H9 (cell line): ENCODE measurements at regions not wholly inside any gene's neighbourhood (a gene's known extent, or its start where the extent isn't known, plus 50 kb on each side); places are given as distances from the start of the nearest gene placed in this dataset.

ENCODE experiments used
- DNase-seq: peaks from one replicate; pipeline ENCODE4 v3.0.0-alpha.2; 2017
- H2AFZ ChIP-seq: one replicate; pipeline ENCODE4 v1.6.1; 2013; ENCODE audit warnings: mild to moderate bottlenecking, low read length, control low read depth, moderate library complexity
- H2AK5ac ChIP-seq: 2 replicates; pipeline ENCODE4 v1.6.1; 2013; ENCODE audit warnings: low read length, control low read depth, mixed read lengths; ENCODE audit not compliant: insufficient read length
- H2BK120ac ChIP-seq: one replicate; pipeline ENCODE4 v1.6.1; 2013; ENCODE audit warnings: low read depth, mild to moderate bottlenecking, low read length, control low read depth, inconsistent platforms; ENCODE audit not compliant: poor library complexity, severe bottlenecking
- H2BK12ac ChIP-seq: 2 replicates; pipeline ENCODE4 v1.6.1; 2013; ENCODE audit warnings: low read length, control low read depth, mixed read lengths, low read depth; ENCODE audit not compliant: insufficient read length
- H2BK15ac ChIP-seq: 2 replicates; pipeline ENCODE4 v1.6.1; 2013; ENCODE audit warnings: low read depth, low read length, control low read depth
- H2BK20ac ChIP-seq: one replicate; pipeline ENCODE4 v1.6.1; 2013; ENCODE audit warnings: low read depth, mild to moderate bottlenecking, low read length, control low read depth, inconsistent platforms; ENCODE audit not compliant: poor library complexity, severe bottlenecking
- H2BK5ac ChIP-seq: 2 replicates; pipeline ENCODE4 v1.6.1; 2013; ENCODE audit warnings: low read length, control low read depth, mixed read lengths; ENCODE audit not compliant: insufficient read length
- H3K14ac ChIP-seq: 2 replicates; pipeline ENCODE4 v1.6.1; 2013; ENCODE audit warnings: low read length, control low read depth; ENCODE audit not compliant: insufficient read depth
- H3K18ac ChIP-seq: 2 replicates; pipeline ENCODE4 v1.6.1; 2013; ENCODE audit warnings: low read depth, mild to moderate bottlenecking, mixed read lengths, low read length, control low read depth; ENCODE audit not compliant: insufficient read length
- H3K23ac ChIP-seq: 2 replicates; pipeline ENCODE4 v1.6.1; 2013; ENCODE audit warnings: low read length, control low read depth, mixed read lengths, low read depth; ENCODE audit not compliant: insufficient read length
- H3K23me2 ChIP-seq: 2 replicates; pipeline ENCODE4 v1.6.1; 2013; ENCODE audit warnings: low read depth, mild to moderate bottlenecking, mixed read lengths, low read length, control low read depth; ENCODE audit not compliant: insufficient read length, poor library complexity, severe bottlenecking
- H3K27ac ChIP-seq: 2 replicates; pipeline ENCODE4 v1.5.1; 2013; ENCODE audit warnings: low read length, control low read depth, mixed read lengths, low read depth; ENCODE audit not compliant: insufficient read length
- H3K27me3 ChIP-seq: 2 replicates; pipeline ENCODE4 v1.6.1; 2013; ENCODE audit warnings: low read length, control low read depth, inconsistent platforms; ENCODE audit not compliant: insufficient read depth
- H3K4ac ChIP-seq: 2 replicates; pipeline ENCODE4 v1.6.1; 2013; ENCODE audit warnings: low read depth, mild to moderate bottlenecking, control low read depth, inconsistent platforms, low read length, moderate library complexity
- H3K4me1 ChIP-seq: 2 replicates; pipeline ENCODE4 v1.6.1; 2013; ENCODE audit warnings: low read length, control low read depth, inconsistent platforms; ENCODE audit not compliant: insufficient read depth
- H3K4me2 ChIP-seq: 2 replicates; pipeline ENCODE4 v1.6.1; 2013; ENCODE audit warnings: low read length, control low read depth, mixed read lengths; ENCODE audit not compliant: insufficient read length, insufficient read depth
- H3K56ac ChIP-seq: 2 replicates; pipeline ENCODE4 v1.6.1; 2013; ENCODE audit warnings: low read depth, mild to moderate bottlenecking, mixed read lengths, low read length, control low read depth; ENCODE audit not compliant: insufficient read length
- H3K79me1 ChIP-seq: 2 replicates; pipeline ENCODE4 v1.6.1; 2013; ENCODE audit warnings: low read depth, mild to moderate bottlenecking, moderate library complexity, low read length, control low read depth, inconsistent platforms; ENCODE audit not compliant: insufficient read depth, poor library complexity, severe bottlenecking
- H3K79me2 ChIP-seq: 2 replicates; pipeline ENCODE4 v1.6.1; 2013; ENCODE audit warnings: low read length, control low read depth, inconsistent platforms; ENCODE audit not compliant: insufficient read depth
- H3K9ac ChIP-seq: 2 replicates; pipeline ENCODE4 v1.6.1; 2013; ENCODE audit warnings: low read length, control low read depth, mixed read lengths; ENCODE audit not compliant: insufficient read length; ENCODE audit errors: extremely low read depth
- H3K9me3 ChIP-seq: one replicate; pipeline ENCODE4 v1.6.1; 2013; ENCODE audit warnings: low read depth, low read length, inconsistent platforms; ENCODE audit not compliant: control insufficient read depth
- H3T11ph ChIP-seq: one replicate; pipeline ENCODE4 v1.6.1; 2013; ENCODE audit warnings: mild to moderate bottlenecking, low read length, control low read depth, inconsistent platforms
- H4K20me1 ChIP-seq: one replicate; pipeline ENCODE4 v1.6.1; 2013; ENCODE audit not compliant: control insufficient read depth, insufficient read length, insufficient read depth
- H4K5ac ChIP-seq: 2 replicates; pipeline ENCODE4 v1.6.1; 2013; ENCODE audit warnings: low read depth, mild to moderate bottlenecking, mixed read lengths, low read length, control low read depth; ENCODE audit not compliant: insufficient read length
- H4K8ac ChIP-seq: replicated peaks from 2 replicates; pipeline ENCODE4 v1.6.1; 2013; ENCODE audit warnings: low read length, control low read depth, mixed read lengths, low read depth; ENCODE audit not compliant: insufficient read length
- H4K91ac ChIP-seq: 2 replicates; pipeline ENCODE4 v1.6.1; 2013; ENCODE audit warnings: low read depth, mild to moderate bottlenecking, moderate library complexity, mixed read lengths, low read length, control low read depth; ENCODE audit not compliant: insufficient read length
- H3K27ac Mint-ChIP-seq, 3 experiments: 2 replicates in 2 of 3; 3 replicates in 1 of 3; pipeline ENCODE4 v1.8.0; 2020 to 2021; ENCODE audit warnings: mixed read lengths in 3 of 3, mild to moderate bottlenecking in 1 of 3, moderate library complexity in 1 of 3
- H3K27me3 Mint-ChIP-seq: 2 replicates; pipeline ENCODE4 v1.8.0; 2021; ENCODE audit warnings: low read depth, mild to moderate bottlenecking, moderate library complexity, mixed read lengths
- H3K36me3 Mint-ChIP-seq, 3 experiments: 2 replicates in 2 of 3; 3 replicates in 1 of 3; pipeline ENCODE4 v1.8.0; 2020 to 2021; ENCODE audit warnings: low read depth in 3 of 3, mixed read lengths in 3 of 3; ENCODE audit not compliant: insufficient read depth in 1 of 3
- H3K4me1 Mint-ChIP-seq, 2 experiments: 2 replicates each; pipeline ENCODE4 v1.8.0; 2020; ENCODE audit warnings: mixed read lengths in 2 of 2
- H3K4me3 Mint-ChIP-seq, 2 experiments: 2 replicates in 1 of 2; 3 replicates in 1 of 2; pipeline ENCODE4 v1.8.0; 2020 to 2021; ENCODE audit warnings: mild to moderate bottlenecking in 2 of 2, mixed read lengths in 2 of 2, moderate library complexity in 1 of 2
- H3K9me3 Mint-ChIP-seq, 2 experiments: 2 replicates in 1 of 2; 3 replicates in 1 of 2; pipeline ENCODE4 v1.8.0; 2020; ENCODE audit warnings: mild to moderate bottlenecking in 2 of 2, mixed read lengths in 2 of 2, moderate library complexity in 1 of 2
- WGBS: extraction: QIAGEN DNeasy Blood & Tissue Kit; methylation state at CpG from one replicate; pipeline ENCODE4 v1.1.7; 2013; ENCODE audit warnings: missing lambda C conversion rate, low lambda C conversion rate, mixed read lengths; ENCODE audit not compliant: insufficient read length; ENCODE audit errors: extremely low coverage; 5-methylcytosine and 5-hydroxymethylcytosine counted together
- TF ChIP-seq, protein P1 (sequence below): fragments of 200-600 bp; sonication (generic); conservative IDR thresholded peaks from 3 replicates; pipeline ENCODE4 v1.8.0; 2021; ENCODE audit warnings: antibody characterized with exemption, mild to moderate bottlenecking

DNA sequence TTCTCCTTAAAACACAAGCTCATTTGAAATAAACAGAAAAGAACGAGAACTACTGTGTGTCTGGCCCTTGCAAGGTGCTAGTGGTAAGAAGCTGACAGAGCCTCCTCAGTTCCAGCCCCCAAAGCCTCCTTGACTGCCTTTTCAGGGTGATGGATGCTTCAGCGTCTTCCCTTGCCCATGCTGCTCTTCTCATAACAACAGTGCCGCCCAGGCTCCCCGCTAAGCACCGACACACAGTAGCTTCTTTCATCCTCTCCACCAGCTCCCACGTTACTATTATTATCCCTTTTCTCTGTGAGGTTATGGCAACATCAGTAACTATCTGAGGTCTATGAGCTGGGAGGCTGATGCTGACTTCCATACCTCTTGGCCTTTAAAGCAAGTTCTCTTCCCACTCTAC, 418.6 kb downstream of the TSN start:
- no peak overlapping the region for H2BK12ac ChIP-seq
- H4K8ac ChIP-seq = no peak overlapping the region
- no peak overlapping the region for H3K4ac ChIP-seq
- no peak overlapping the region for H3T11ph ChIP-seq
- DNase-seq = no peak
- Mint-ChIP-seq H3K4me1 (no peaks in the 10 kb centered on the region), H3K36me3 (no peaks in the 10 kb centered on the region; a peak in 1 of 7 replicates), H3K27ac (peak overlapping the region in 1 of 3 experiments; percentile 63; a peak in 1 of 7 replicates), H3K4me3 (no peak overlapping the region), H3K9me3 (no peaks in the 10 kb centered on the region), H3K27me3 (no peaks in the 10 kb centered on the region)
- H3K14ac ChIP-seq = no peak overlapping the region
- H3K79me1 ChIP-seq = no peaks in the 10 kb centered on the region
- H4K20me1 ChIP-seq = no peaks in the 10 kb centered on the region
- no peak overlapping the region for H3K4me2 ChIP-seq
- no peak overlapping the region for H3K56ac ChIP-seq
- H2BK120ac ChIP-seq = no peak overlapping the region
- H3K4me1 ChIP-seq = no peaks in the 10 kb centered on the region
- H2BK20ac ChIP-seq = no peak overlapping the region
- no peaks in the 10 kb centered on the region for H3K9me3 ChIP-seq
- no peak overlapping the region for H3K9ac ChIP-seq
- no CpG with 5 or more reads among the region's 6 CpGs for WGBS
- no peaks in the 10 kb centered on the region for H3K79me2 ChIP-seq
- H4K91ac ChIP-seq = no peak overlapping the region
- no peaks in the 10 kb centered on the region for H3K23me2 ChIP-seq
- H3K27me3 ChIP-seq = no peaks in the 10 kb centered on the region
- H2AFZ ChIP-seq = no peak overlapping the region
- H2BK5ac ChIP-seq = no peak overlapping the region
- no peak overlapping the region for H2BK15ac ChIP-seq
- TF ChIP-seq, protein P1, sequence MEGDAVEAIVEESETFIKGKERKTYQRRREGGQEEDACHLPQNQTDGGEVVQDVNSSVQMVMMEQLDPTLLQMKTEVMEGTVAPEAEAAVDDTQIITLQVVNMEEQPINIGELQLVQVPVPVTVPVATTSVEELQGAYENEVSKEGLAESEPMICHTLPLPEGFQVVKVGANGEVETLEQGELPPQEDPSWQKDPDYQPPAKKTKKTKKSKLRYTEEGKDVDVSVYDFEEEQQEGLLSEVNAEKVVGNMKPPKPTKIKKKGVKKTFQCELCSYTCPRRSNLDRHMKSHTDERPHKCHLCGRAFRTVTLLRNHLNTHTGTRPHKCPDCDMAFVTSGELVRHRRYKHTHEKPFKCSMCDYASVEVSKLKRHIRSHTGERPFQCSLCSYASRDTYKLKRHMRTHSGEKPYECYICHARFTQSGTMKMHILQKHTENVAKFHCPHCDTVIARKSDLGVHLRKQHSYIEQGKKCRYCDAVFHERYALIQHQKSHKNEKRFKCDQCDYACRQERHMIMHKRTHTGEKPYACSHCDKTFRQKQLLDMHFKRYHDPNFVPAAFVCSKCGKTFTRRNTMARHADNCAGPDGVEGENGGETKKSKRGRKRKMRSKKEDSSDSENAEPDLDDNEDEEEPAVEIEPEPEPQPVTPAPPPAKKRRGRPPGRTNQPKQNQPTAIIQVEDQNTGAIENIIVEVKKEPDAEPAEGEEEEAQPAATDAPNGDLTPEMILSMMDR = no peak
- no peak overlapping the region for H3K23ac ChIP-seq
- H3K18ac ChIP-seq = no peak overlapping the region
- no peak overlapping the region for H2AK5ac ChIP-seq
- H3K27ac ChIP-seq = no peak overlapping the region
- no peak overlapping the region for H4K5ac ChIP-seq
